ENCODE measurements at regions not wholly inside any gene's neighbourhood (a gene's known extent, or its start where the extent isn't known, plus 50 kb on each side); places are given as distances from the start of the nearest gene placed in this dataset.
"Not testable (repeated sequence)": the region's sequence is repeated elsewhere in the genome, so short reads cannot be mapped to it uniquely, and the experiment has no call there.

- not testable (repeated sequence) for DNase-seq
These were observed 241.1 kb upstream of the ELAVL2 start for GRCh38 chr9:24067107-24067506.

- no peak for DNase-seq
These were observed 233.6 kb upstream of the ELAVL2 start for GRCh38 chr9:24059651-24060050.

- DNase-seq = no peak
These were observed 225.5 kb upstream of the ELAVL2 start for GRCh38 chr9:24051587-24051986.

GRCh38 chr9:24050239-24050638 is 224.2 kb upstream of the ELAVL2 start:
- DNase-seq = not testable (repeated sequence)

- no peak for DNase-seq
These were observed 219.1 kb upstream of the ELAVL2 start for GRCh38 chr9:24045150-24045549.

- no peak for DNase-seq
These were observed 218.5 kb upstream of the ELAVL2 start for GRCh38 chr9:24044576-24044975.

- no peak for DNase-seq
These were observed 215.2 kb upstream of the ELAVL2 start for GRCh38 chr9:24041160-24041690.

- no peak for DNase-seq
These were observed 210.4 kb upstream of the ELAVL2 start for GRCh38 chr9:24036459-24036858.

GRCh38 chr9:24035816-24036215 is 209.8 kb upstream of the ELAVL2 start:
- DNase-seq = no peak

- DNase-seq = no peak
These were observed 185.8 kb upstream of the ELAVL2 start for GRCh38 chr9:24011881-24012280.

GRCh38 chr9:24011009-24011717 is 185.1 kb upstream of the ELAVL2 start:
- DNase-seq = no peak

GRCh38 chr9:24009322-24009721 is 183.3 kb upstream of the ELAVL2 start:
- DNase-seq = no peak

GRCh38 chr9:24007185-24007584 is 181.1 kb upstream of the ELAVL2 start:
- DNase-seq = no peak

- DNase-seq = not testable (repeated sequence)
These were observed 165.8 kb upstream of the ELAVL2 start for GRCh38 chr9:23991874-23992273.

GRCh38 chr9:23979491-23979890 is 153.5 kb upstream of the ELAVL2 start:
- no peak for DNase-seq

- DNase-seq = no peak
These were observed 136.1 kb upstream of the ELAVL2 start for GRCh38 chr9:23962101-23962500.

GRCh38 chr9:23945897-23946296 is 119.9 kb upstream of the ELAVL2 start:
- no peak for DNase-seq

GRCh38 chr9:23941051-23941450 is 115.0 kb upstream of the ELAVL2 start:
- DNase-seq = no peak

- DNase-seq = no peak
These were observed 112.9 kb upstream of the ELAVL2 start for GRCh38 chr9:23938908-23939307.

GRCh38 chr9:23934291-23934906 is 108.4 kb upstream of the ELAVL2 start:
- no peak for DNase-seq

GRCh38 chr9:23933348-23933747 is 107.3 kb upstream of the ELAVL2 start:
- no peak for DNase-seq

GRCh38 chr9:23926368-23926767 is 100.3 kb upstream of the ELAVL2 start:
- no peak for DNase-seq

GRCh38 chr9:23914431-23915003 is 88.5 kb upstream of the ELAVL2 start:
- DNase-seq = no peak

GRCh38 chr9:23907343-23907742 is 81.3 kb upstream of the ELAVL2 start:
- DNase-seq = no peak
